ENCODE measurements at regions not wholly inside any gene's neighbourhood (a gene's known extent, or its start where the extent isn't known, plus 50 kb on each side); places are given as distances from the start of the nearest gene placed in this dataset.
"Not testable (repeated sequence)": the region's sequence is repeated elsewhere in the genome, so short reads cannot be mapped to it uniquely, and the experiment has no call there.

GRCh38 chr9:135173066-135173465, 85.6 kb downstream of the OLFM1 start:
- no peak for DNase-seq

- DNase-seq, result no peak
Measured at GRCh38 chr9:135174248-135174647, 86.8 kb downstream of the OLFM1 start.

GRCh38 chr9:135174981-135175380, 87.5 kb downstream of the OLFM1 start:
- no peak for DNase-seq

- no peak for DNase-seq
Measured at GRCh38 chr9:135176284-135176683, 88.8 kb downstream of the OLFM1 start.

GRCh38 chr9:135177562-135177961, 90.1 kb downstream of the OLFM1 start:
- not testable (repeated sequence) for DNase-seq

- no peak for DNase-seq
Measured at GRCh38 chr9:135178498-135178897, 91.0 kb downstream of the OLFM1 start.

- no peak for DNase-seq
Measured at GRCh38 chr9:135179041-135179440, 91.6 kb downstream of the OLFM1 start.

- no peak for DNase-seq
Measured at GRCh38 chr9:135179976-135180375, 92.5 kb downstream of the OLFM1 start.

GRCh38 chr9:135180586-135180985, 93.1 kb downstream of the OLFM1 start:
- DNase-seq, result no peak

GRCh38 chr9:135181336-135181735, 93.9 kb downstream of the OLFM1 start:
- DNase-seq, result no peak

GRCh38 chr9:135181841-135182240, 94.4 kb downstream of the OLFM1 start:
- DNase-seq, result not testable (repeated sequence)

GRCh38 chr9:135183069-135183468, 95.6 kb downstream of the OLFM1 start:
- no peak for DNase-seq

- DNase-seq, result no peak
Measured at GRCh38 chr9:135183528-135184180, 96.2 kb downstream of the OLFM1 start.

GRCh38 chr9:135184181-135185053, 96.9 kb downstream of the OLFM1 start:
- DNase-seq, result no peak

- DNase-seq, result no peak
Measured at GRCh38 chr9:135185060-135185459, 97.6 kb downstream of the OLFM1 start.

- DNase-seq, result no peak
Measured at GRCh38 chr9:135186248-135187164, 99.0 kb downstream of the OLFM1 start.

GRCh38 chr9:135187365-135187764, 99.9 kb downstream of the OLFM1 start:
- DNase-seq, result no peak

GRCh38 chr9:135188681-135189151, 101.2 kb downstream of the OLFM1 start:
- DNase-seq, result no peak

- no peak for DNase-seq
Measured at GRCh38 chr9:135189497-135189896, 102.0 kb downstream of the OLFM1 start.

GRCh38 chr9:135190789-135191577, 103.5 kb downstream of the OLFM1 start:
- DNase-seq, result no peak

GRCh38 chr9:135192686-135193085, 105.2 kb downstream of the OLFM1 start:
- DNase-seq, result no peak

GRCh38 chr9:135195975-135196374, 108.5 kb downstream of the OLFM1 start:
- DNase-seq, result not testable (repeated sequence)
